ENCODE measurements at regions not wholly inside any gene's neighbourhood (a gene's known extent, or its start where the extent isn't known, plus 50 kb on each side); places are given as distances from the start of the nearest gene placed in this dataset.

DNA sequence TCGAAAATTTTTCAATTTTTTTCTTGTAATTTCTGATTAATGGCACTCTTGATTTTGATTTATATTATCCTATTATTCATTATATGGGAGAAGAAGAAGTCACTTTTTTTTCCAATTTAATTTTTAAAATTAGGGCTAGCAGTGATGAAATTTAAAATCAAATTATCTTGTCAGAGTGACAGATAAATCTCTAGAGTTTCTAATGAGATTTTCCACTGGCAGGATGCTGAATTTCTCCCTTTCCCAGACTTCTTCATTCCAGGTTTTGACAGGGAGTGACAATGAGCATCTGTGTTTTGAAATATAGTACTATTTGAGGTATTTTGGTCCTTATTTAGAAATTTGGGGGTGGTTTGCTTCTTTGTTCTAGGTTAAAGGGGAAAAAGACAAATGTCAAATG, 2274.1 kb downstream of the MAT2B start:
- TF ChIP-seq, protein P1, sequence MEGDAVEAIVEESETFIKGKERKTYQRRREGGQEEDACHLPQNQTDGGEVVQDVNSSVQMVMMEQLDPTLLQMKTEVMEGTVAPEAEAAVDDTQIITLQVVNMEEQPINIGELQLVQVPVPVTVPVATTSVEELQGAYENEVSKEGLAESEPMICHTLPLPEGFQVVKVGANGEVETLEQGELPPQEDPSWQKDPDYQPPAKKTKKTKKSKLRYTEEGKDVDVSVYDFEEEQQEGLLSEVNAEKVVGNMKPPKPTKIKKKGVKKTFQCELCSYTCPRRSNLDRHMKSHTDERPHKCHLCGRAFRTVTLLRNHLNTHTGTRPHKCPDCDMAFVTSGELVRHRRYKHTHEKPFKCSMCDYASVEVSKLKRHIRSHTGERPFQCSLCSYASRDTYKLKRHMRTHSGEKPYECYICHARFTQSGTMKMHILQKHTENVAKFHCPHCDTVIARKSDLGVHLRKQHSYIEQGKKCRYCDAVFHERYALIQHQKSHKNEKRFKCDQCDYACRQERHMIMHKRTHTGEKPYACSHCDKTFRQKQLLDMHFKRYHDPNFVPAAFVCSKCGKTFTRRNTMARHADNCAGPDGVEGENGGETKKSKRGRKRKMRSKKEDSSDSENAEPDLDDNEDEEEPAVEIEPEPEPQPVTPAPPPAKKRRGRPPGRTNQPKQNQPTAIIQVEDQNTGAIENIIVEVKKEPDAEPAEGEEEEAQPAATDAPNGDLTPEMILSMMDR (conservative IDR thresholded peaks at IDR 0.05; ENCODE audit: low read depth, low read length) = no peak
- DNase-seq (ENCODE audit: low read depth) = no peak
- H3K4me3 ChIP-seq (ENCODE audit: low read length) = no peak overlapping the region

DNA sequence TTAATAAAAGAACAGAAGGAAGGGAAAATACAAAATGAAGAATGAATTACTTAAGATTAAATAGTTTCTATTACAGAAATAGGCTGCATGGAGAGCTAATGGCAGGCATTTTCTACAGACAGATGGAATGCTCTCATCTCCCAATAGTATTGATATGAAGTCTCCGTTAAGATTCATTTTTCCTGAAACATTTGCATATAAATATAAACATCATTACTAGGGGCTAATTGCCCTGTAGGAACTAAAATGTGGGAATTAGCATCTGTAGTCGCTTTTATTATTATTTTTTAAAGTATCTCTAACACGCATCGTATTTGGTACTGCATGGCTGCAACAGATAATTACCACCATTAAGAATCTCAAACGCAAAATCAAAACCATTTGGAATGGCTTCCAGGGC, 2275.5 kb downstream of the MAT2B start:
- DNase-seq (ENCODE audit: low read depth) = no peak
- TF ChIP-seq, protein P1 (conservative IDR thresholded peaks at IDR 0.05; ENCODE audit: low read depth, low read length) = no peak
- H3K4me3 ChIP-seq (ENCODE audit: low read length) = no peak overlapping the region

DNA sequence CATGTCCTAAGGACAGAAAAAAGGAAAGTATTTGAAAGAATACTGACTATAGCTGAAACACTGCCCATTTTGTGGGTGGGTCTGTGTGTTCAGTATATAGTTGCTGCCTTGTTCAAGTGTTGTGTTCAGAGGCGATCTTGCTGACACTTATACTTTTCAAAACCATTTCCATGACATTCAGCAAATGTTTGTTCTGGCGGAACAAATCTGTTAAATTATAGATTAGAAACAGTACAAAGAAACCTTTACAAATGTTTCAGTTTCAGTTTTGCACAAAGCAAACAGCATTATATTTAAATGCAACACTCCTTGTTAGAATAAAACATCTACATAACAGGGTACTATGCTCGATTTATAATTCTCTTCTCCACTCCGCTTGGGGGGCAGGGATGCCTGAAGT, 2276.3 kb downstream of the MAT2B start:
- TF ChIP-seq, protein P1 (conservative IDR thresholded peaks at IDR 0.05; ENCODE audit: low read depth, low read length) = no peak
- no peak for DNase-seq (ENCODE audit: low read depth)
- no peak overlapping the region for H3K4me3 ChIP-seq (ENCODE audit: low read length)

DNA sequence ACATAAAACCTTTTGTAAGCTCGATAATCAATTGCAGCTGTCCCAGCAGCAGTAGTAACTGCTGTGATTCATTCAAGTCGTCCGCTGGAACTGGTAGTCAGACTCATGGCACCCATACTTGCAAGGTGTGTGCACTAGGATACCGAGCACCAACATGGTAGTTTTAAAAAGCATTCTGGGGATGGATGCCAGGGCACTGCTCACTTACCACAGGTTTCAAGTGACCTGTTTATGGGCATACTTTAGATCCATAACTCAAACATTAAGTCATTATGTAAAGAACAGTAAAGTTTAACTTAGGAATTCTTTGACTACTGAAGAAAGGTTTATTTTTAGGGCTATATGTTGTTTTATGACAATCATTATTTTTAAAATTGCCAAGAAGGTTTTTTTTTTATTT, 2277.6 kb downstream of the MAT2B start:
- H3K4me3 ChIP-seq (ENCODE audit: low read length) = no peak overlapping the region
- DNase-seq (ENCODE audit: low read depth) = no peak
- TF ChIP-seq, protein P1 (conservative IDR thresholded peaks at IDR 0.05; ENCODE audit: low read depth, low read length) = no peak

DNA sequence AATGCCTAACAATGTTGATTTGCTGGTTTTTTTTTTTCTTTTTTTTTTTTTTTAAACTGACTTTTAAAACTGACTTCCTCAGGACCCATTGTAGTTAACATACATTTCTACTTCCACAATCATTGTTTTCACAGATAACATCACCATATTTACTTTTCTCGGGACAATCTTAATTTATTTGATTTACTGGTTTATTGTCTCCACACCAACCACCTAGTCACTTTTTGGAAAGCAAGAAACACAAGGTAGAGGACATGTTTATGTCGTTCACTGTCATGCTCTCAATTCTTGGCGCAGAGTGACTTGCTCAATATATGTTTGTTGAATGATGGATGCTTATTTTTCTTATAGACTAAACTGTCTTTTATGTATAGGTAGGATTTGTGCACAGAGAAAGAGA, 2280.7 kb downstream of the MAT2B start:
- no peak overlapping the region for H3K4me3 ChIP-seq (ENCODE audit: low read length)
- TF ChIP-seq, protein P1 (conservative IDR thresholded peaks at IDR 0.05; ENCODE audit: low read depth, low read length) = no peak
- no peak for DNase-seq (ENCODE audit: low read depth)

DNA sequence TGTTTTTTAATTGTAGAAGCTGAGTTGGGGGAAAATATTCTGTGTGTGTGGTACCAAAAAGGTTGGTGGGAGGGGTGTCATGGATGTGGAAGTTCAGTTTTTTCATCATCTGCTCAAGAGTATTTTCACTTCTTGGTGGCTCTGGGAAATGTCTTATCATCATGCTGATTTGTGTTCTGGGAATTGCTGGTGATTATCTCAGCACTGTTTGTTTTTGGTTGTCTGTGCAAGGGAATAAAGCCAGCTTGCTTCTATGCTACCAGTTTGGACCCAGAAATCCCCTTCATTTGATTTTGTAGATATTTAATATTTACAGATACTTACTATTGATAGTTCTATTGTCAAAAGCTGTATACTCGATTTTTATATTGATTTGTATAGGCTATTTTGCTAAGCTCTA, 2289.7 kb downstream of the MAT2B start:
- no peak overlapping the region for H3K4me3 ChIP-seq (ENCODE audit: low read length)
- TF ChIP-seq, protein P1 (conservative IDR thresholded peaks at IDR 0.05; ENCODE audit: low read depth, low read length) = no peak
- no peak for DNase-seq (ENCODE audit: low read depth)

DNA sequence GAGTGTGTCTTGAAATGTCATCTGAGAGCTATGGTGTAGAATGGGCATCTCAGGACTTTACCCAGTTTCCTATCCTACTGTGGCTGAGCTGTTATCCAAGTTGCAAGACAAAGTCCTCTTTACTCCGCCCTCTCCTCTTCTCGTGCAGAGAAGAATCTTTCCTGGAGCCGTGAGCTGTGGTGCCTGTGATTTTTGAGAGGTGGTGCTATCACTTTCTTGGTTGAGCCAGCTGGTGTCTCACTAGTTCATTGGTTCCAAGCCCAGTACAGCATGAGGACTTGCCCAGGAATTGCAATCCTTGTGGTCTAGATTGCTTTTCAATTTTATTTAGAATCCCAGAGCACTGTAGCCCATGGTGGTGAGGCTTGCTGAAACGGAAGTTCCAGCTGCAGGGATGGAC, 2300.3 kb downstream of the MAT2B start:
- DNase-seq (ENCODE audit: low read depth) = no peak
- no peak overlapping the region for H3K4me3 ChIP-seq (ENCODE audit: low read length)
- TF ChIP-seq, protein P1 (conservative IDR thresholded peaks at IDR 0.05; ENCODE audit: low read depth, low read length) = no peak
